Skeletal muscle satellite cell (primary cell): ENCODE measurements at regions not wholly inside any gene's neighbourhood (a gene's known extent, or its start where the extent isn't known, plus 50 kb on each side); places are given as distances from the start of the nearest gene placed in this dataset.
A peak's percentile ranks its signal among the peaks of the same experiment; 100 is the strongest.

Experiments used
- H3K27me3 ChIP-seq: 2 replicates; pipeline ENCODE4 v1.7.0; 2013; ENCODE audit warnings: low read length; ENCODE audit not compliant: control insufficient read depth, insufficient read depth
- H3K36me3 ChIP-seq: 2 replicates; pipeline ENCODE4 v1.7.0; 2013; ENCODE audit warnings: mild to moderate bottlenecking, control low read depth, low read length; ENCODE audit not compliant: insufficient read depth
- H3K4me1 ChIP-seq: 2 replicates; pipeline ENCODE4 v1.7.0; 2013; ENCODE audit warnings: low read length; ENCODE audit not compliant: control insufficient read depth, insufficient read depth
- H3K4me2 ChIP-seq: 2 replicates; pipeline ENCODE4 v1.7.0; 2013; ENCODE audit warnings: mild to moderate bottlenecking, low read length
- H3K4me3 ChIP-seq: 2 replicates; pipeline ENCODE4 v1.7.0; 2013; ENCODE audit warnings: low read length
- H3K9ac ChIP-seq: 2 replicates; pipeline ENCODE4 v1.7.0; 2013; ENCODE audit warnings: mild to moderate bottlenecking, low read depth, low read length, moderate library complexity
- H3K9me3 ChIP-seq: replicated peaks from 2 replicates; pipeline ENCODE4 v1.7.0; 2013; ENCODE audit warnings: mild to moderate bottlenecking, control low read depth, low read length

DNA sequence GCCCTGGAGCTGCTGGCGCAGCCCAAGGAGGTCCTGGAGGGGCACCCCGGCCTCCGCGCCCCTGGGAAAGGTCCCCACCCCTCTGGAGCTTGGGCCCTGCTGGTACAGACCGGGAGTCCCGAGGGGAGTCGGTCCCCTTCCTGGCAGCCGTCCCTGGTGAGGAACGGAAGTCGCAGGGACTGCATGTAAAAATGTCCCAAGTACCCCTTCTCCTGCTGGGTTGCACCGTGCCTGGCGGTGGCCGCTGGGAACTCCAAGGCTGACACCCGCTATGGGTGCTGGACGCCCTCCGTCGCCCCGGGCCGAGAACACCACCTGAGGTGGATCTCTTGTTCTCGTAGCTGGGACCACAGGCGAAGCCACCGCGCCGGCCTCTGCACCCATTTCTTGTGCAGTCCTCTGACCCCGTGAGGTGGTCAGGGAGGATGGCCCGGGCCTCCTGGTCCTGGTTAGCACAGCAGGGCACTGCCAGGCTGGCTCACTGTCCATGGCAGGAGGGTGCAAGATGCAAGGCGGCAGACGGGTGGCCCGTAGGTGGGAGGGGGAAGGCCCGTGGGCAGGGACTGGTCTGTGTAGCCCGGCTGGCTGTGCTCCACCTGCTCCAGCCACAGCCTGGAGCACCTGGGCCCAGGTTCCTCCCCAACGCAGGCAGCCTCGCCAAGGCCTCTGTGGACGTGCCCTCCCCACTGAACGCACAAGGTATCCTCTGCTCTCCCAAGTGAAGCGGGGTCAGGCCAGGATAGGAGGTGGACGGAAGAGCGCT is 165.2 kb downstream of the IGLL1 start:
- no peaks in the 10 kb centered on the region for H3K9me3 ChIP-seq
- no peaks in the 10 kb centered on the region for H3K36me3 ChIP-seq
- H3K27me3 ChIP-seq: peaks cover 49% of the 10 kb centered on the region
- no peak overlapping the region for H3K9ac ChIP-seq
- no peak overlapping the region for H3K4me3 ChIP-seq
- H3K4me2 ChIP-seq: no peak overlapping the region
- H3K4me1 ChIP-seq: no peaks in the 10 kb centered on the region

DNA sequence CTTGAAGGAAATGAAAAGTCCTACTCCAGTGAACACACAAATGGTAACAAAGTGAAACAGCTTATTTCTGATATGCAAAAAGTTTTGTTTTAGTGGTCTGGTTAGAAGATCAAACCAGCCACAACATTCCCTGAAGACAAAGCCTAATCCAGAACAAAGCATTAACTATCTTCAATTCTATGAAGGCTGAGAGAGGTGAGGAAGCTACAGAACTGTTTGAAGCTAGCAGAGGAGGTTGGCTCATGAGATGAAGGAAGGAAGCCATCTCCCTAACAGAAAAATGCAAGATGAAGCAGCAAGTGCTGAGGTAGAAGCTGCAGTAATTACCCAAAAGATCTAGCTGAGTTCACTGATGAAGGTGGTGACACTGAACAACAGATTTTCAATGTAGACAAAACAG is 168.4 kb downstream of the IGLL1 start:
- H3K4me3 ChIP-seq: no peak overlapping the region
- H3K36me3 ChIP-seq: no peaks in the 10 kb centered on the region
- no peak overlapping the region for H3K4me2 ChIP-seq
- no peaks in the 10 kb centered on the region for H3K4me1 ChIP-seq
- H3K27me3 ChIP-seq: peaks cover 52% of the 10 kb centered on the region
- no peak overlapping the region for H3K9ac ChIP-seq
- no peaks in the 10 kb centered on the region for H3K9me3 ChIP-seq

DNA sequence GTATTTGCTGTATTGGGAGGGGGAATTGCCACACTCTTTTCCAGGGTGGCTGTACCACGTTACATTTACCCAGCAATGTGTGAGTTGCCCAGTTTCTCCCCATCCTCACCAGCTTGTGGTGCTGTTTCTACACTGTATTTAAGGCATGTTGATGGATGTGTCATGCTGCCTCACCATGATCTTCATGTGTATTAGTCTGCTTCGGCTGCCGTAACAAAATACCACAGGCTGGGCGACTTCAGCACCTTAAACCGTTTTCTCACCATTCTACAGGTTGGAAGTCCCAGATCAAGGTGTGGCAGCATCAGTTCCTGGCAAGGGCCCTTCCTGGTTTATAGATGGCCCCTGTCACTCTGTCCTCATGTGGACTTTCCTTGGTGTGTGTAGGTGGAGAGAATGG is 169.7 kb downstream of the IGLL1 start:
- no peak overlapping the region for H3K4me3 ChIP-seq
- H3K9me3 ChIP-seq: no peaks in the 10 kb centered on the region
- H3K27me3 ChIP-seq: peaks cover 46% of the 10 kb centered on the region
- H3K4me2 ChIP-seq: no peak overlapping the region
- H3K36me3 ChIP-seq: no peaks in the 10 kb centered on the region
- H3K4me1 ChIP-seq: no peaks in the 10 kb centered on the region
- no peak overlapping the region for H3K9ac ChIP-seq

DNA sequence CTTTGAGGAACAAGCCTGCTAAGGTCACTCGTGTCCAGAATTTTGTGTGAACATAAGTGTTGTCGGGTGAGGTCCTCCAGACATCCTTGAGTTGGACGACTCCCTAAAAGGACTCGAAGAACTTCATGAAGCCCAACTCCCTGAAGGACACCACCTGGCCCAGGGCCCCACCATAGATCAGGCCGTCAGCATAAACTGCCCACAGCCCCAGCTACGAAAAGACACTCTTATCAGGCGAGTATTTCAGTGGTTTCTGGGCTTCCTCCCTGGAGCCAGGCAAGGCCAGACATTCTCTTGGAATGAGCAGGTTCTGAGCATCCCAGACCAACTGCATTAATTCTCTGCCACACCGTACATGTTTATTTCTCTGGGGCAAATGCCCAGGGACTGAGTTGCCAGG is 170.1 kb downstream of the IGLL1 start:
- H3K36me3 ChIP-seq: no peaks in the 10 kb centered on the region

DNA sequence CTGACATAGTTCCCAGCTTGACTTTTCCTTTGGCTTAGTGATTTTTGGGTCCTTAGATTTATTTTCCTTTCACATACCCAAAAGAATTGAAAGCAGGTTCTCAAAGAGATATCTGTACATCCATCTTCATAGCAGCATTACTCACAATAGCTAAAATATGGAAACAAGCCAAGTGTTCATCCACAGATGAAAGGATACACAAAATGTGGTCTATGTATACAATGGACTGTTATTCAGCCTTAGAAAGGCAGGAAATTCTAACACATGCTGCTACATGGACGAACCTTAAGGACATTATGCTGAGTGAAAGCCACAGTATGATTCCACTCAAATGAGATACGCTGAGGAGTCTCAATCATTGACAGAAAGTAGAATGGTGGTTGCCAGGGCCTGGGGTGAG is 171.8 kb downstream of the IGLL1 start:
- no peak overlapping the region for H3K4me3 ChIP-seq
- no peak overlapping the region for H3K9ac ChIP-seq
- no peaks in the 10 kb centered on the region for H3K4me1 ChIP-seq
- no peaks in the 10 kb centered on the region for H3K36me3 ChIP-seq
- peaks cover 43% of the 10 kb centered on the region for H3K27me3 ChIP-seq
- H3K9me3 ChIP-seq: no peaks in the 10 kb centered on the region
- no peak overlapping the region for H3K4me2 ChIP-seq

More for the DNA sequence above, 170.1 kb downstream of the IGLL1 start:
- Histone ChIP-seq H3K27me3 (peaks cover 46% of the 10 kb centered on the region), H3K4me3 (no peak overlapping the region), H3K9ac (no peak overlapping the region), H3K4me1 (no peaks in the 10 kb centered on the region), H3K9me3 (no peaks in the 10 kb centered on the region), H3K4me2 (no peak overlapping the region)

DNA sequence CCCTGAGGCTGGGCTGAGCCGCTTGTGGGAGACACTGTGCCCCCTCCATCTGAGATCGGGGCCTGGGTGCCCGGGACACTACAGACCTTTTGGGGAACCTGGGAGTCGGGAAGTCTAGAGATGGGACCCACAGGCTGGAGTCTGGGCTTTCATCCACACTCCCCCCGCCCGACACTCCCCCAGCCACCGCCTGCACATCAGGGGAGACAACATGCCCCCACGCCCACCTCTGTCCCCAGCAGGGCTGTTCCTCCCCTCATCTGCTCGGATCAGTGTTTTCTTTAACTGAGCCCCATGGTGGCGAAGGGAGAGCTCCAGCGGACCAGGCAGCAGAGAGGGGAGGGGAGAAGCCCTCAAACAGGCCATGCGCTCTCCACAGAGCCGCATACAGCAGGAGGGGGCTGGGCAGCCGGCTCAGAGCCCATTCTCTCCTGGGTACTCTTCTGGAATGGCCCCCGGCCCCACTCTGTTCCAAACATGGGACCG is 174.7 kb downstream of the IGLL1 start:
- H3K4me2 ChIP-seq: no peak overlapping the region
- peaks cover 19% of the 10 kb centered on the region for H3K27me3 ChIP-seq
- no peaks in the 10 kb centered on the region for H3K9me3 ChIP-seq
- no peak overlapping the region for H3K4me3 ChIP-seq
- H3K36me3 ChIP-seq: no peaks in the 10 kb centered on the region
- no peaks in the 10 kb centered on the region for H3K4me1 ChIP-seq
- H3K9ac ChIP-seq: no peak overlapping the region

DNA sequence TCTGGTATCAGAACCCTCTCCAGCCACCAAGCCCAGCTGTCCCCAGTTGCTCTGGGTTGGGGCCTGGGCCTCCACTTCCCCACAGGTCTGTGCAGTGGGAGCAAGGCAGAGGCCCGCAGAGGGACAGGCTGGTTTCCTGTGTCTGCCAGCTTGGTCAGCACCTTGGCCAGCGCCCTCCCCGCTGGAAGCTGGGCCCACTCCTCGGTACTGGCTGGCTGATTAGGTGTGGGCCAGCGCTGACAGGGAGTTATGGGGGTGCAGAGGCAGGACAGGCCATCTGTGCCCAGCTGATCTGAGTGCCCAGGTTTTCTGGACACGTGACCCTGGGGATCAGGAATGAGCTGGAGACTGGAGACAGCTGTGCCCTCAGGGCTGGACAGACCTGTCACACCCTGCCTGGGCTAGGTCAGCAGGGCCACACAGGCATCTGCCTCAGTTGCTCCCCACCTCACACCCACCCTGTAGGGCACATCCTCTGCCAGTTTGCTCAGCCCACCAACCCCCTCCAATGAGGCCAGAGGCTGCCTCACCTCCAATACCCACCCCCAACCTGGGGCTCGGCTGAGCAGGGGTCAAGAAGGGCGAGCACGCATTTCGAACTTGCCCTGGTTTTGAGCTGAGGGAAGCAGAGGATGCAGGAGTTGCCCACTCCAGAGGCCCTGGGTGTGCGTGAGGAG is 175.3 kb downstream of the IGLL1 start:
- no peaks in the 10 kb centered on the region for H3K4me1 ChIP-seq
- no peak overlapping the region for H3K4me2 ChIP-seq
- no peak overlapping the region for H3K4me3 ChIP-seq
- H3K9ac ChIP-seq: no peak overlapping the region
- peaks cover 13% of the 10 kb centered on the region for H3K27me3 ChIP-seq
- H3K9me3 ChIP-seq: no peaks in the 10 kb centered on the region
- H3K36me3 ChIP-seq: no peaks in the 10 kb centered on the region

DNA sequence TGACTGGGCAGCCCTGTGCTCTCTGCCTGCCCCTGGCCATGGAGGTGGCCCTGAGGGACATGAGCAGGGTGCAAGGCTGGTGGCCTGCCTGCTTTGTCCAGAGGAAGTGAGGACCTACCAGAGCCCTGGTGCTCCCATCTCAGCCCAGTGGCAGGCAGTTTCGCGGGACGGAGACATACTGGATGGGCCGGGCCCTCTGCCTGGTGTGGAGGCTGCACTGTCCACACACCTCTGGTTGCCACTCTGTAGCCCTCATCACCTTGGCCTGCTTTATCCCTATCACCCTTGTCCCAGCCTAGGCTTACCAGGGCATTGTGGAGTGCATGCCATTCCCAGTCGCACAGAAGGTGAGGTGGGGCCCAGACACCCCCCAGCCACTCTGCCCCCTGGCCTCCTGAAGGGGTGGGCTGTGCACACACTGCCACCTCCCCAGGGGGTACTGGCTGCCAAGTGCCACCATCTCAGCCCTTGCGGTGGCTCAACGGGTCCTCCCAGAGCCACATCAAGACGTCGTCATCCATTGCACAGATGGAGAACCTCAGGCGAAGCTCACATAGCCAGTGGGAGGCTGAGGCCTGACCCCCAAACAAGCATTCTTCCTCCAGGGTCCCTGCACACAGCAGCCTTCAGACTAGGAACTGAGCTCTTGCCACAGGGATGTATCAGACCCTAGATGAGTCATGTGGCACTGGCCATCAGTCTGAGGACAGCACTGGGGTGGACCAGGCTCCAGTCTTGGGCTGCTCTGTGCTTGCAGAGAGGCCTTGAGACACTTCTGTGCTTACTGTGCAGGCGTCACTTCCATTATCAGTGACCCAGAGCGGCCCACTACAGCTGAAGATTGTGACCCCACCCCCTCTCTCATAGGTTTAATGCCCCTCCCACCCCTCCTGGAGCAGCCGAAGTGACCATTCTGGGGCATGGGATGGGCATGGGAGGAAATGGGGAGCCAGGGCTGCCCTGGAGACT is 176.1 kb downstream of the IGLL1 start:
- no peak overlapping the region for H3K9ac ChIP-seq
- H3K4me1 ChIP-seq: no peaks in the 10 kb centered on the region
- no peak overlapping the region for H3K4me2 ChIP-seq
- H3K4me3 ChIP-seq: no peak overlapping the region
- H3K36me3 ChIP-seq: no peaks in the 10 kb centered on the region
- H3K27me3 ChIP-seq: peaks cover 10% of the 10 kb centered on the region
- H3K9me3 ChIP-seq: no peaks in the 10 kb centered on the region

DNA sequence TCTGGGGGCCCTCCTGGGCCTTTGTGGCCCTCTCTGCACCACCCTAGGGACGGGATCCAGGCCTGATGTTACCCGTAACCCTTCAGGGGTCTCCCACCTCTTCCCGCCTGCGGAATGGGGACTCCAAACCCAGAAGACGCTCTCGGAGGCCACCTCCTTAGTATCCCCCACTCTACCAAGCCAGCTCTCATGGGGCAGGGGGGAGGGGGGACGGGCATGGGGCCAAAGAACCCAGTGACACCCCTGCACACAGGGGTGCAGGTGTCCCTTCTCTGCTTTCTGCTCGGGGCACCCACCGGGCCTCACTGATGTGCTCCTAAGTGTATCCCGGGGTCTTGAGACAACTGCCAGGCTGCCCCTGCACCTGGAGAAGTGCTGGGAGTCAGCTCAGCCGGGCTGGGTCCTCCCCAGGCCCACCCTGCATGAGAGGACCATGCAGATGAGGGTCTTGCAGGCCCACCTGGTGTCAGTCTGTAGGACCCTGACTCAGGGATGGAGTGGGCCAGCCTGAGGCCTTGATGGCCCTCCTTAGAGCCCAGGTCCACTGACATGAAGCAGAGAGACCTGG is 176.9 kb downstream of the IGLL1 start:
- Histone ChIP-seq H3K9ac (no peak overlapping the region), H3K4me2 (no peak overlapping the region), H3K9me3 (no peaks in the 10 kb centered on the region), H3K4me1 (no peaks in the 10 kb centered on the region), H3K36me3 (no peaks in the 10 kb centered on the region), H3K4me3 (no peak overlapping the region), H3K27me3 (peaks cover 4% of the 10 kb centered on the region)

DNA sequence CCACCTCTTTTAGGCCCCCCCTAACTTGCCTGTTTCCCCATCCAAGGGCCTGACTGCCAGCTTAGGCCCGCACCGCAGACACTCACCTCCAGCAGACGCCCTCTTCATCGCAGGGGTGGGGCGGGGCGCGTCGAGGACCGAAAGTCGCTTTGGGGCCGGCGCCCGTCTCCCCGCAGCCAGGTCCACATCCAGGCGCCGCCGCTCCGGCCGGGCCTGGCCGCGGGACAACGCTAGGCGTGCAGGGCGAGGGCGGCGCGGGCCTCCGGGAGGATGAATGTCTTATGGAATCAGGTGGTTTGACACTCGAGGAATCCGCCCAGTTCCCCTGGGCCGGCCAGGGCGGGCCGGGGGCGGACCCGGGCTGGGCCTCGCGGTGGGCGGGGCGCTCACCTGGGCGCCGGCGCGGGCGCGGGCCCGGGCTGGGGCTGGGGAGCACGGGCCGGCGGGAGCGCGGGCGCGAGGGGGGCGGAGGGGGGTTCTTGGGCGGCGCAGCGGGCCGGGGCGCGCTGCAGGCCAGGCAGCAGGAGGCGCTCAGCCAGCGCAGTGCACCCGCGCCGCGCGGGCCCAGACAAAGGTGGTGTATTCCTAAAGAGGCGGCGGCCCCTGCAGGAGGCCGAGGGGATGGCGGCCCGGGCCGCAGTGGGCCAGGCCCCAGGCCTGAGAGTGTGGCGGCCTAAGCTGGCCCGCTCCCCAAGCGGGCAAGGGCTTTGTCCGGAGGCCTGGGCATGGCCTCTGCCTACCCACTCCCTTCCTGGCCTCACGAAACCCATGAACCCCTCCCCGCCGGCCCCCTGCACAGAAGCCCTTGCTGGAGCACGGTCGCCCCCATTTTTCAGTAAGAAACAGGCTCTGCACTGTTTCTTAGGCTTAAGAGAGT is 177.6 kb downstream of the IGLL1 start:
- Histone ChIP-seq H3K9me3 (no peaks in the 10 kb centered on the region), H3K36me3 (no peaks in the 10 kb centered on the region), H3K9ac (no peak overlapping the region), H3K4me3 (no peak overlapping the region), H3K4me2 (peak overlapping the region; percentile 33), H3K27me3 (peaks cover 4% of the 10 kb centered on the region), H3K4me1 (no peaks in the 10 kb centered on the region)
